Keratinocyte (primary cell): ENCODE measurements at regions not wholly inside any gene's neighbourhood (a gene's known extent, or its start where the extent isn't known, plus 50 kb on each side); places are given as distances from the start of the nearest gene placed in this dataset.

ENCODE experiments used
- DNase-seq: peaks from one replicate; pipeline ENCODE4 v3.0.0-alpha.2; 2011; ENCODE audit warnings: low read depth, missing footprints, low spot score
- FAIRE-seq: peaks from 2 replicates; lab custom pipeline; 2011; peaks lifted over from hg19 to GRCh38; lab: Jason Lieb, UNC
- H2AFZ ChIP-seq: 2 replicates; pipeline ENCODE4 v1.6.0; 2012; ENCODE audit warnings: low read length, control low read depth, inconsistent platforms; ENCODE audit not compliant: control insufficient read depth
- H3K27ac ChIP-seq: 2 replicates; pipeline ENCODE4 v1.5.1; 2011; ENCODE audit warnings: low read length; ENCODE audit not compliant: control insufficient read depth, insufficient read depth
- H3K27me3 ChIP-seq: 3 replicates; pipeline ENCODE4 v1.6.0; 2011; ENCODE audit warnings: low read length; ENCODE audit not compliant: control insufficient read depth, insufficient read depth; ENCODE audit errors: extremely low read depth
- H3K36me3 ChIP-seq, 2 experiments: 2 replicates in 1 of 2; 3 replicates in 1 of 2; pipeline ENCODE4 v1.5.1; 2011; ENCODE audit warnings: low read length in 2 of 2, mild to moderate bottlenecking in 1 of 2; ENCODE audit not compliant: control insufficient read depth in 2 of 2, insufficient read depth in 2 of 2; ENCODE audit errors: extremely low read depth in 1 of 2
- H3K4me1 ChIP-seq: 3 replicates; pipeline ENCODE4 v1.5.1; 2011; ENCODE audit warnings: low read length; ENCODE audit not compliant: control insufficient read depth, insufficient read depth; ENCODE audit errors: extremely low read depth
- H3K4me2 ChIP-seq: 3 replicates; pipeline ENCODE4 v1.6.0; 2011; ENCODE audit warnings: low read depth, low read length; ENCODE audit not compliant: control insufficient read depth, insufficient read depth; ENCODE audit errors: extremely low read depth
- H3K4me3 ChIP-seq, 3 experiments: fragments of 200-600 bp in 1 of 3; sonication (generic) in 1 of 3; 2 replicates in 2 of 3; 3 replicates in 1 of 3; pipeline ENCODE4 v1.5.1; 2011 to 2016; ENCODE audit warnings: low read length in 3 of 3, mild to moderate bottlenecking in 3 of 3, control low read depth in 2 of 3, inconsistent platforms in 1 of 3, low read depth in 1 of 3, mixed read lengths in 1 of 3, mixed run types in 1 of 3, moderate library complexity in 1 of 3; ENCODE audit not compliant: control insufficient read depth in 2 of 3, insufficient read depth in 2 of 3; ENCODE audit errors: extremely low read depth in 1 of 3
- H3K79me2 ChIP-seq: 2 replicates; pipeline ENCODE4 v1.6.0; 2012; ENCODE audit warnings: low read length; ENCODE audit not compliant: control insufficient read depth, insufficient read depth
- H3K9ac ChIP-seq: 3 replicates; pipeline ENCODE4 v1.6.0; 2011; ENCODE audit warnings: low read length; ENCODE audit not compliant: control insufficient read depth, insufficient read depth; ENCODE audit errors: extremely low read depth
- H3K9me1 ChIP-seq: 3 replicates; pipeline ENCODE4 v1.6.0; 2011; ENCODE audit warnings: low read length; ENCODE audit not compliant: control insufficient read depth, insufficient read depth; ENCODE audit errors: extremely low read depth
- H3K9me3 ChIP-seq: 2 replicates; pipeline ENCODE4 v1.5.1; 2012; ENCODE audit warnings: low read depth, low read length; ENCODE audit not compliant: control insufficient read depth
- H4K20me1 ChIP-seq: 3 replicates; pipeline ENCODE4 v1.6.0; 2011; ENCODE audit warnings: low read length; ENCODE audit not compliant: control insufficient read depth, insufficient read depth; ENCODE audit errors: extremely low read depth
- dilution Hi-C: fragments of 300-500 bp; cut with MboI; formaldehyde crosslinking; loops from one replicate; pipeline ENCODE4 v1.7.0; 2020; ENCODE audit warnings: low sequenced_read_pairs; ENCODE audit not compliant: extremely low pct_ligation_motif_present
- TF ChIP-seq, protein P1 (sequence below), 3 experiments: IDR thresholded peaks in 1 of 3; conservative IDR thresholded peaks in 1 of 3; optimal IDR thresholded peaks in 1 of 3; 2 replicates in 2 of 3; 3 replicates in 1 of 3; pipeline versions ENCODE3 to v1.5.1; 2011; ENCODE audit warnings: low read length in 3 of 3, mild to moderate bottlenecking in 3 of 3, moderate library complexity in 2 of 3, control low read depth in 1 of 3, inconsistent platforms in 1 of 3; ENCODE audit not compliant: insufficient read depth in 2 of 3; ENCODE audit errors: extremely low read depth in 1 of 3

DNA sequence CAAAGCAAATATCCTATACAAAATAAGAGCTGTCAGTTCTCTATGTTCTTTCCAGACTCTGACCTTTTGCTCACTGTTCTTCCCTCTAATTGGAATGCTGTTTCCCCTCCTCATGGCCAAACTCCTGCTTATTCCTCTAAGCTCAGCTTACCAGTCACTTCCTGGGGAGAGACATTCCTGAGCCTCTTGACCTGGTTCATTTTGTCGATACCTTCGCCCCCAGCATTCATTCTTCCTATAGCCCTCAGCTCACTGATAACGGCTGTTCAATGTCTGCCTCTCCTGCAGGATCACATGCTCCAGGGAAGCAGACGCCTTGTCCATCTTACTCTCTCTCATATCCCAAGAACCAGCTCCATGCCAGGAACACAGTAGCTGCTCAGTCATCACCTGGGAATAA lies 431.0 kb downstream of the MED13L start:
- Histone ChIP-seq H3K4me2 (no peak overlapping the region), H3K9me3 (no peaks in the 10 kb centered on the region), H3K27ac (no peak overlapping the region), H3K36me3 (no peaks in the 10 kb centered on the region), H2AFZ (no peak overlapping the region), H4K20me1 (no peaks in the 10 kb centered on the region), H3K27me3 (no peaks in the 10 kb centered on the region), H3K4me1 (no peaks in the 10 kb centered on the region), H3K9me1 (no peaks in the 10 kb centered on the region), H3K9ac (no peak overlapping the region), H3K4me3 (no peak overlapping the region), H3K79me2 (no peaks in the 10 kb centered on the region)
- dilution Hi-C loops: no loop called here
- TF ChIP-seq, protein P1, sequence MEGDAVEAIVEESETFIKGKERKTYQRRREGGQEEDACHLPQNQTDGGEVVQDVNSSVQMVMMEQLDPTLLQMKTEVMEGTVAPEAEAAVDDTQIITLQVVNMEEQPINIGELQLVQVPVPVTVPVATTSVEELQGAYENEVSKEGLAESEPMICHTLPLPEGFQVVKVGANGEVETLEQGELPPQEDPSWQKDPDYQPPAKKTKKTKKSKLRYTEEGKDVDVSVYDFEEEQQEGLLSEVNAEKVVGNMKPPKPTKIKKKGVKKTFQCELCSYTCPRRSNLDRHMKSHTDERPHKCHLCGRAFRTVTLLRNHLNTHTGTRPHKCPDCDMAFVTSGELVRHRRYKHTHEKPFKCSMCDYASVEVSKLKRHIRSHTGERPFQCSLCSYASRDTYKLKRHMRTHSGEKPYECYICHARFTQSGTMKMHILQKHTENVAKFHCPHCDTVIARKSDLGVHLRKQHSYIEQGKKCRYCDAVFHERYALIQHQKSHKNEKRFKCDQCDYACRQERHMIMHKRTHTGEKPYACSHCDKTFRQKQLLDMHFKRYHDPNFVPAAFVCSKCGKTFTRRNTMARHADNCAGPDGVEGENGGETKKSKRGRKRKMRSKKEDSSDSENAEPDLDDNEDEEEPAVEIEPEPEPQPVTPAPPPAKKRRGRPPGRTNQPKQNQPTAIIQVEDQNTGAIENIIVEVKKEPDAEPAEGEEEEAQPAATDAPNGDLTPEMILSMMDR (optimal IDR thresholded peaks at IDR 0.05 in 1 of 3, IDR thresholded peaks at IDR 0.05 in 1 of 3, conservative IDR thresholded peaks at IDR 0.05 in 1 of 3; ENCODE audit: extremely low read depth in 1 of 3, insufficient read depth in 2 of 3, low read length in 3 of 3): no peak
- no peak for DNase-seq
- no peak for FAIRE-seq

GRCh38 chr12:115840159-115840558 lies 437.3 kb downstream of the MED13L start:
- Histone ChIP-seq H2AFZ (no peak overlapping the region), H3K9me1 (no peaks in the 10 kb centered on the region), H3K36me3 (no peaks in the 10 kb centered on the region), H3K4me2 (no peak overlapping the region), H3K4me1 (no peaks in the 10 kb centered on the region), H3K4me3 (no peak overlapping the region), H4K20me1 (no peaks in the 10 kb centered on the region), H3K79me2 (no peaks in the 10 kb centered on the region), H3K9ac (no peak overlapping the region), H3K27me3 (no peaks in the 10 kb centered on the region), H3K27ac (no peak overlapping the region), H3K9me3 (no peaks in the 10 kb centered on the region)
- dilution Hi-C loops: no loop called here
- no peak for DNase-seq
- TF ChIP-seq, protein P1 (optimal IDR thresholded peaks at IDR 0.05 in 1 of 3, IDR thresholded peaks at IDR 0.05 in 1 of 3, conservative IDR thresholded peaks at IDR 0.05 in 1 of 3; ENCODE audit: extremely low read depth in 1 of 3, insufficient read depth in 2 of 3, low read length in 3 of 3): no peak
- FAIRE-seq: no peak
